ENCODE measurements at regions not wholly inside any gene's neighbourhood (a gene's known extent, or its start where the extent isn't known, plus 50 kb on each side); places are given as distances from the start of the nearest gene placed in this dataset.

DNA sequence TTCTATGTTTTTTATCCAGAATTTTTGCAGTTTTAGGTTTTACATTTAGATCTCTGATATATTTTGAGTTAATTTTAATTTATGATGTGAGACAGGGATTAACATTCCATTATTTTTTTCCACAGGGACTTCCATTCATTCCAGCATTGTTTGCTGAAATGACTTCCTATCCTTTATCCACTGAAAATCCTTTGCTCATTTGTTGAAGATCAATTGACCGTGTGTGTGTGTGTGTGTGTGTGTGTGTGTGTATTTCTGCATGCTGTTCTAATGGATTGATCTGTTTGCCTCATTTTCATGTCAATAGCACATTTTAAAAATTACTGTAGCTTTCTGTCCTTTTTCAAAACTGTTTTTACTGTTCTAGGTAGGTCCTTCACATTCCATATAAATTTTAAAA lies 480.3 kb downstream of the DSC3 start:
- Histone ChIP-seq H3K9me3 (no peaks in the 10 kb centered on the region), H3K4me3 (no peak overlapping the region), H3K4me2 (no peak overlapping the region), H3K4me1 (no peaks in the 10 kb centered on the region), H3K27ac (no peak overlapping the region)
- TF ChIP-seq BHLHE40 (IDR thresholded peaks at IDR 0.05; ENCODE audit: low read depth, low read length) (no peak), RCOR1 (IDR thresholded peaks at IDR 0.05; ENCODE audit: low read depth, low read length) (no peak), MAFK (IDR thresholded peaks at IDR 0.05; ENCODE audit: partially characterized antibody) (no peak), NPAS2 (CRISPR knock-in tag; IDR thresholded peaks at IDR 0.05; ENCODE audit: borderline replicate concordance) (no peak), RARB (CRISPR knock-in tag; IDR thresholded peaks at IDR 0.05) (no peak), CEBPB (IDR thresholded peaks at IDR 0.05) (no peak), ZNF302 (CRISPR knock-in tag; IDR thresholded peaks at IDR 0.05) (no peak), EP300 (IDR thresholded peaks at IDR 0.05) (no peak), RNF2 (IDR thresholded peaks at IDR 0.05; ENCODE audit: borderline replicate concordance, low read depth) (no peak), ESRRA (IDR thresholded peaks at IDR 0.05; ENCODE audit: borderline replicate concordance, low read length) (no peak), JUNB (IDR thresholded peaks at IDR 0.05) (no peak)
- TF ChIP-seq, protein P1, sequence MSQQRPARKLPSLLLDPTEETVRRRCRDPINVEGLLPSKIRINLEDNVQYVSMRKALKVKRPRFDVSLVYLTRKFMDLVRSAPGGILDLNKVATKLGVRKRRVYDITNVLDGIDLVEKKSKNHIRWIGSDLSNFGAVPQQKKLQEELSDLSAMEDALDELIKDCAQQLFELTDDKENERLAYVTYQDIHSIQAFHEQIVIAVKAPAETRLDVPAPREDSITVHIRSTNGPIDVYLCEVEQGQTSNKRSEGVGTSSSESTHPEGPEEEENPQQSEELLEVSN (IDR thresholded peaks at IDR 0.05; ENCODE audit: borderline replicate concordance, low read depth): no peak
- TF ChIP-seq, protein P2, sequence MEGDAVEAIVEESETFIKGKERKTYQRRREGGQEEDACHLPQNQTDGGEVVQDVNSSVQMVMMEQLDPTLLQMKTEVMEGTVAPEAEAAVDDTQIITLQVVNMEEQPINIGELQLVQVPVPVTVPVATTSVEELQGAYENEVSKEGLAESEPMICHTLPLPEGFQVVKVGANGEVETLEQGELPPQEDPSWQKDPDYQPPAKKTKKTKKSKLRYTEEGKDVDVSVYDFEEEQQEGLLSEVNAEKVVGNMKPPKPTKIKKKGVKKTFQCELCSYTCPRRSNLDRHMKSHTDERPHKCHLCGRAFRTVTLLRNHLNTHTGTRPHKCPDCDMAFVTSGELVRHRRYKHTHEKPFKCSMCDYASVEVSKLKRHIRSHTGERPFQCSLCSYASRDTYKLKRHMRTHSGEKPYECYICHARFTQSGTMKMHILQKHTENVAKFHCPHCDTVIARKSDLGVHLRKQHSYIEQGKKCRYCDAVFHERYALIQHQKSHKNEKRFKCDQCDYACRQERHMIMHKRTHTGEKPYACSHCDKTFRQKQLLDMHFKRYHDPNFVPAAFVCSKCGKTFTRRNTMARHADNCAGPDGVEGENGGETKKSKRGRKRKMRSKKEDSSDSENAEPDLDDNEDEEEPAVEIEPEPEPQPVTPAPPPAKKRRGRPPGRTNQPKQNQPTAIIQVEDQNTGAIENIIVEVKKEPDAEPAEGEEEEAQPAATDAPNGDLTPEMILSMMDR (IDR thresholded peaks at IDR 0.05): no peak
- ChIA-PET POLR2A (no interaction called here), CTCF (no interaction called here)
- no peak for FAIRE-seq
- no peak for DNase-seq (ENCODE audit: low read depth in 1 of 2, low spot score in 1 of 2)
- 0% methylated on average over 1 of the region's 1 CpG for WGBS (ENCODE audit: missing lambda C conversion rate)
- no peak for ATAC-seq

DNA sequence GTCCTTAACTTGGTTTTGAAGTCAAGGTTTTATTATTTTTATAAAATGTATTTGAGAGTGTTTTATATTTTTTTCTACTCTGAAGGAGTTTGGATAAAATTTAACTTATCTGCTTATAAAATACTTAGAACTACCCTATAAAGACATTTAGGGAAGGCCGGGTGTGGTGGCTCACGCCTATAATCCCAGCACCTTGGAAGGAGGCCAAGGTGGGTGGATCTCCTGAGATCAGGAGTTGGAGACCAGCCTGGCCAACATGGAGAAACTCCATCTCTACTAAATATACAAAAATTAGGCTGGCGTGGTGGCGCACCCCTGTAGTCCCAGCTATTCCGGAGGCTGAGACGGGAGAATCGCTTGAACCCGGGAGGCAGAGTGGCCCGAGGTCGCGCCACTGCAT lies 486.4 kb downstream of the DSC3 start:
- ChIA-PET POLR2A (no interaction called here), CTCF (no interaction called here)
- Histone ChIP-seq H3K4me1 (no peaks in the 10 kb centered on the region), H3K4me2 (no peak overlapping the region), H3K9me3 (no peaks in the 10 kb centered on the region), H3K4me3 (no peak overlapping the region), H3K27ac (no peak overlapping the region)
- no peak for DNase-seq (ENCODE audit: low read depth in 1 of 2, low spot score in 1 of 2)
- TF ChIP-seq, protein P3, sequence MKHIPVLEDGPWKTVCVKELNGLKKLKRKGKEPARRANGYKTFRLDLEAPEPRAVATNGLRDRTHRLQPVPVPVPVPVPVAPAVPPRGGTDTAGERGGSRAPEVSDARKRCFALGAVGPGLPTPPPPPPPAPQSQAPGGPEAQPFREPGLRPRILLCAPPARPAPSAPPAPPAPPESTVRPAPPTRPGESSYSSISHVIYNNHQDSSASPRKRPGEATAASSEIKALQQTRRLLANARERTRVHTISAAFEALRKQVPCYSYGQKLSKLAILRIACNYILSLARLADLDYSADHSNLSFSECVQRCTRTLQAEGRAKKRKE (CRISPR knock-in tag; IDR thresholded peaks at IDR 0.05; ENCODE audit: low read depth): no peak
- TF ChIP-seq SMC3 (IDR thresholded peaks at IDR 0.05) (no peak), EHF (CRISPR knock-in tag; IDR thresholded peaks at IDR 0.05) (no peak), HOXB5 (CRISPR knock-in tag; IDR thresholded peaks at IDR 0.05) (no peak), TP53 (CRISPR knock-in tag; IDR thresholded peaks at IDR 0.05) (no peak), ZNF302 (CRISPR knock-in tag; IDR thresholded peaks at IDR 0.05) (no peak), CBX2 (IDR thresholded peaks at IDR 0.05; ENCODE audit: borderline replicate concordance, low read depth) (no peak), CHD4 (IDR thresholded peaks at IDR 0.05; ENCODE audit: borderline replicate concordance) (no peak), MAFK (IDR thresholded peaks at IDR 0.05; ENCODE audit: partially characterized antibody) (no peak), KDM1A (IDR thresholded peaks at IDR 0.05; ENCODE audit: low read depth) (no peak), ZFP36 (IDR thresholded peaks at IDR 0.05; ENCODE audit: borderline replicate concordance, partially characterized antibody) (no peak), HDAC2 (IDR thresholded peaks at IDR 0.05) (no peak), MYC (IDR thresholded peaks at IDR 0.05; ENCODE audit: borderline replicate concordance, low read length) (no peak)
- TF ChIP-seq, protein P4, sequence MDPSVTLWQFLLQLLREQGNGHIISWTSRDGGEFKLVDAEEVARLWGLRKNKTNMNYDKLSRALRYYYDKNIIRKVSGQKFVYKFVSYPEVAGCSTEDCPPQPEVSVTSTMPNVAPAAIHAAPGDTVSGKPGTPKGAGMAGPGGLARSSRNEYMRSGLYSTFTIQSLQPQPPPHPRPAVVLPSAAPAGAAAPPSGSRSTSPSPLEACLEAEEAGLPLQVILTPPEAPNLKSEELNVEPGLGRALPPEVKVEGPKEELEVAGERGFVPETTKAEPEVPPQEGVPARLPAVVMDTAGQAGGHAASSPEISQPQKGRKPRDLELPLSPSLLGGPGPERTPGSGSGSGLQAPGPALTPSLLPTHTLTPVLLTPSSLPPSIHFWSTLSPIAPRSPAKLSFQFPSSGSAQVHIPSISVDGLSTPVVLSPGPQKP (IDR thresholded peaks at IDR 0.05; ENCODE audit: low read depth, low read length): no peak
- TF ChIP-seq, protein P5, sequence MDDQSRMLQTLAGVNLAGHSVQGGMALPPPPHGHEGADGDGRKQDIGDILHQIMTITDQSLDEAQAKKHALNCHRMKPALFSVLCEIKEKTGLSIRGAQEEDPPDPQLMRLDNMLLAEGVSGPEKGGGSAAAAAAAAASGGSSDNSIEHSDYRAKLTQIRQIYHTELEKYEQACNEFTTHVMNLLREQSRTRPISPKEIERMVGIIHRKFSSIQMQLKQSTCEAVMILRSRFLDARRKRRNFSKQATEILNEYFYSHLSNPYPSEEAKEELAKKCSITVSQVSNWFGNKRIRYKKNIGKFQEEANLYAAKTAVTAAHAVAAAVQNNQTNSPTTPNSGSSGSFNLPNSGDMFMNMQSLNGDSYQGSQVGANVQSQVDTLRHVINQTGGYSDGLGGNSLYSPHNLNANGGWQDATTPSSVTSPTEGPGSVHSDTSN (IDR thresholded peaks at IDR 0.05): no peak
- 61% methylated on average over 11 of the region's 11 CpGs for WGBS (ENCODE audit: missing lambda C conversion rate)
- no peak for ATAC-seq
- no peak for FAIRE-seq
